TTC549 (cell line): ENCODE measurements at regions not wholly inside any gene's neighbourhood (a gene's known extent, or its start where the extent isn't known, plus 50 kb on each side); places are given as distances from the start of the nearest gene placed in this dataset.
"Not testable (repeated sequence)": the region's sequence is repeated elsewhere in the genome, so short reads cannot be mapped to it uniquely, and the experiment has no call there.

Experiments used
- FAIRE-seq: peaks from 2 replicates; lab custom pipeline; 2012; peaks lifted over from hg19 to GRCh38; lab: Jason Lieb, UNC

DNA sequence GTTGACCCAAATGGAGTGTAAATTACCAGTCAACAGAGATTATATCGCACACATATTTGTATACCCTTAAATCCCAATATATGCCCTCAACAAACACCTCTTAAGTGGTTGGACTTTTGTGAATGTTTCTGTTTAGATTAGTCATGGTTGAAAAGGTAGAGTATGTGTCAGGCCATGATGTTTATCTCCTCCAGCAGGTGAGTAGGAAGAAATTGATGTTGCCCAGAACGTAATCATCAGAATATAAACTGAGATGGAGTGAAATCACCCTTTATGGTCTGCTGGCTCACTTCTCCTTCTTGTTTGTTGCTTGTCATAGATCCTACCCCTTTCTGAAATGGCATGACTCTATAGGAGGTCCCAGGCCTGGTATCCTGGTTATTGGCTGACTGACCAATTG, 431.8 kb downstream of the ETS1 start:
- FAIRE-seq: no peak

GRCh38 chr11:128153697-128154048, 433.7 kb downstream of the ETS1 start:
- no peak for FAIRE-seq

DNA sequence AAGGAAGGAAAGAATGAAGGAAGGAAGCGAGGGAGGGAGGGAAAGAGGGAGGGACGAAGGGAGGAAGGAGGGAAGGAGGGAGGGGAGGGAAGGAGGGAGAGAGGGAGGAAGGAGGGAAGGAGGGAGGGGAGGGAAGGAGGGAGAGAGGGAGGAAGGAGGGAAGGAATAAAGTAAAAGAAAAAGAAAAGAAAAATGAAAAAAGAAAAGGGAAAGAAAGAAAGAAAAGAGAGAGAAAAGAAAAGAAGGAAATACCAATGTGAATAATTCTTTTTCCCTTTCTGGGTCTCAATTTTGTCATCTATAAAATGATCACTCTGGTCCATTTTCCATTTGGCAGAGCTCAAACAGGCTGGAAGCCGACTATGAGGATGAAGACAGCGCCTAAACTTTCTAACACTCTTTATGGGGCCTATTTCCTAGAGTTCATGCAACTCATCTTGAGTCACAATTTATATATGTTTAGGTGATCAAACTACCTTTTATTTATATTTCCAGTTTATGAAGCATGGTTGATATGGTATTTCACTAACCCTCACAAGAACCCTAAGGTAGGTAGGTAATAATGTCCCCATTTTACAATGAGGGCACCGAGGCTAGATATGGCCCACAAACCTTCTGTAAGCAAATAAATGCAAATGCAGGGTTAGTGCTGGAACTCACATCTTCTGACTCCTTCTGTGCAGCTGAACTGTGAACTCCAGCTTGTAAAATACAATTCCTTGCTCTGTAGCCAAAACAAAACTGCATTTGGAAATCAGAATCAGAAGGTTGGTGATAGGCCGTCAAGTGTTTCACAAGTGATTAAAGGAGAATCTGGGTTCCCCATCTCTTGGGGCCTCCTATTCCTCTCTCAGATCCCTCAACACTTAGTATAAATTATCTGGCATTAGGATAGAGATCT, 434.3 kb downstream of the ETS1 start:
- FAIRE-seq: no peak

- no peak for FAIRE-seq
Measured at GRCh38 chr11:128151780-128152179, 435.6 kb downstream of the ETS1 start.

GRCh38 chr11:128151338-128151737, 436.0 kb downstream of the ETS1 start:
- no peak for FAIRE-seq

DNA sequence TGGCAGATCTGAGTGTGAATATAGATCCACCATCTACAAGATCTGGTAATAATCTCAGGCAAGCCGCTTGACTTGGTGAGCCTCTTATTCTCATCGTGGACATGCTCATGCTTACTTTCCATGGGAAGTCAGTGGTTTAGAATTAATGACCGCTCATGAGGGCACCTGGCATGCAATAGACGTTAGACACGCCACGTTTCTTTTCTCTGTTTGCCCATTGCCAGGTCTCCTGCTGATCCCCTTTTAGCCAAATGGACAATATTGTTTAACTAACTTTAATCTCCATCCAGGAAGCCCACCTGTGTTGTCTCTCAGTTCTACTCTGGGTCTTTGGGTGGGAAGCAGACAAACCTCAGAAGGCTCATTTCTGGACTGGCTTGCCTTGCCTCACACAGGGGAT, 439.1 kb downstream of the ETS1 start:
- FAIRE-seq: no peak

DNA sequence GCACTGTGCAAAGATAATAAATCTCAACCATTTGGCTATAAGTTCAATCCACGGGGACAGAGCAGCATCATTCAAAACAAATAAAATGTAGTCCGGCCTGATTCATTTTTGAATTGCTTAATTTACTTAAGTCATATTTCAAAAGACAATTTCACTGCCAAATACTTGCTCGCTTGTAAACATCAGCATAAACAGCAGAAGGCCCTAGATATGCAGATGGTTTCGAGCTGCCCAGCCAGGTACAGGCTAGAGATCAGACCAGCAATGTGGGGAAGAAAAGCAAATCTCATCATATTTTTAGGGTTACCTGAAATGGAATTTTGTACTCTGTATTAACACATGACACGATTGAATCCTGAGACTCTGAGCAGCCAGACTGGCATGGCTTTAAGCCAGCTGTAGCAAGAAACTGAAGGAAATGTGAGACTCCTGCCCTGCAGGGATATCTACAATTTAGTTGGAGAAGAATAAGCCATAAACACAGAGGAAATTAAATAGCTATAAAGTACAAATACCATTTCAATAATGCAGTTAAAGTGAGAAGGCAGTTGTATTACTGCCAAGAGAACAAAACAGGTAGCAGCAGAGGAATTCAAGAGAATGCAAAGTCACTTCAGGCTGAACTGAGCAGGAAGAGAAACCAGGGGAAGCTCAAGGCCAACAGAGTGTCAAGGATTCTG, 440.3 kb downstream of the ETS1 start:
- no peak for FAIRE-seq

- not testable (repeated sequence) for FAIRE-seq
Measured at GRCh38 chr11:128140293-128140692, 447.1 kb downstream of the ETS1 start.

DNA sequence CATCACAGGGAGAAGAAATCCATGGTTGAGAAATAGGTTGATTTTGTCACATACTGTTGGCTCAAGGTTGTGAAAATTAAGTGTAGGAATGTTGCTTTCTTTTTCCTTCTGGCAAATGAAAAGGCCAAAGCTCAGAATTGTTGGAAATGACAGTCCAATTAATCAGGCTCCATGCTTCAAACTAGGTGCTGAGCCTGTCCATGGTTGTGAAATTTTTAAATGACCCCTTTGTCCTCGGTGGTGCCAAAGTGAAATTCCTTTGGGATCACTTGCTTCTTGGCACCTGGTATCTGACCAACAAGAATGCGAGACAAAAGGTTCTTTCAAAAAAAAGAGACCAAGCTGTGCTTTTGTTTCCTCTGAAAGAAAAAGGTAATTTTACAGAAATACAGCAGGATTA, 451.9 kb downstream of the ETS1 start:
- no peak for FAIRE-seq

GRCh38 chr11:128133501-128133900, 453.9 kb downstream of the ETS1 start:
- no peak for FAIRE-seq

DNA sequence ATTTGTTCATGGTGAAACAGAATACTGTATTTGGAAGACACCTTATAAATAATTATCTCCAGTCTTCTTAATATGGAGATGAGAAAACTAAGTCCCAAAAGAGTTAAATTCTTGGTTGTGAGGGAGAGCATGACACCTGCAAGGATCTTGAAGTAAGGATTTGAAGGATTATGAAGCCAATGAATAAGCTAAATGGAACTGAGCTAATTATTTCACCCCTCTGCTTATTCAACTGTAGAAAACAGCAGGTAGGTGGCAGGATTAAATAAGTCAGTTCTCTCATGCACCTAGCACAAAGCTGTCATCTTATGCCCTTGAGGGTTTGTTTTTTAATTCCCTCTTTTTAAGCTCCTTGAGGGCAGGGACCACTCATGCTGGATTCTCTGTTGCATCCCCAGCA, 457.3 kb downstream of the ETS1 start:
- no peak for FAIRE-seq

DNA sequence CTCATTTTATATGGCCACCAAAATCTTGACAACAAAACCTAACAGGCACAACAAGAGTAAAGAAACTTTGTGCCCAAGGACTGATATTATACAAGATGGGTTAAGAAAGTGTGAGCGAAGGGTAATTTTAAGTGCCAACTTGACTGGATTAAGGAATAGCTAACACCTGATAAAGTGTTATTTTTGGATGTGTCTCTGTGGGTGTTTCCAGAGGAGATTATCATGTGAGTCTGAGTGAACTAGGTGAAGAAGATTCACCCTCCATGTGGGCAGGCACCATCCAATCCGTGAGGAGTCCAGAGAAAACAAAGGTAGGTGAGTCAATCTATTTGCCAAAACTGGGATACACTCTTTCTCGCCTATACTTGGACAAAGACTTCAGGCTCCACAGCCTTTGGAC, 461.6 kb downstream of the ETS1 start:
- no peak for FAIRE-seq

GRCh38 chr11:128116885-128117284, 470.5 kb downstream of the ETS1 start:
- no peak for FAIRE-seq

GRCh38 chr11:128116447-128116846, 470.9 kb downstream of the ETS1 start:
- no peak for FAIRE-seq

- FAIRE-seq: no peak
Measured at GRCh38 chr11:128105950-128106349, 481.4 kb downstream of the ETS1 start.

GRCh38 chr11:128105511-128105910, 481.8 kb downstream of the ETS1 start:
- no peak for FAIRE-seq

- FAIRE-seq: no peak
Measured at GRCh38 chr11:128103278-128103873, 484.0 kb downstream of the ETS1 start.

GRCh38 chr11:128098781-128099180, 488.6 kb downstream of the ETS1 start:
- no peak for FAIRE-seq

DNA sequence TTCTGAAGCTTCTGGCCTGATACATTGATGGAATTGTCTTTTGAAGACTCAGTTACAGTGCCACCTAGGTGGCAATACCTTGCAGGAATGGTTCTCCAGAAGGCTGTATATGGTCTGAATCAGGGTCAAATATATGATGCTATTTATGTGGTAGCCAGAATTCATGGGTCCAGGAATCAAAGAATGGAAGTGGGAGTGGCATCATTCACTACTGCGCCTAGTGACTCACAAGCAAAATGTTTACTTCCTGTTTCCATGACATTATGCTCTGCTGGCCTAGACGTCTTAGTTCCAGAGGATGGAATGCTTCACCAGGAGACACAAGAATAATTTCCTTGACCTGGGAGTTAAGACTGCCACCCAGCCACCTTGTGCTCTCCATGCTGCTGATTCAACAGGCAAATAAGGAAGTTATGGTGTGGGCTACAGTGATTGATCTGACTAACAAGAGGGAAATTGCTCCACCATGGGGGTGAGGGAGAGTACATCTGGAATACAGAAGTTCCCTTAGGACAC, 491.8 kb downstream of the ETS1 start:
- no peak for FAIRE-seq

DNA sequence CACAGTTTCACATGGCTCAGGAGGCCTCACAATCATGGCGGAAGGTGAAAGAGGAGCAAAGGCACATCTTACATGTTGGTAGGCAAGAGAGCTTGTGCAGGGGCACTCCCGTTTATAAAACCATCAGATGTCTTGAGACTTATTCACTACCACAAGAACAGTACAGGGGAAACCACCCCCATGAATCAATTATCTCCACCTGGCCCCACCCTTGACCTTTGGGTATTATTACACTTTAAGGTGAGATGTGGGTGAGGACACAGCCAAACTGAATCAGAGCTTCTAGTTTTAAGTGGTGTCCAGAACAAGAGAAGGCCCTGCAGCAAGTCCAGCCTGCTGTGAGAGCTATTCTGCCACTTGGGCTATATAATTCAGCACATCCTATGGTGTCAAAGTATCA, 493.7 kb downstream of the ETS1 start:
- FAIRE-seq: no peak

- FAIRE-seq: no peak
Measured at GRCh38 chr11:128089962-128090361, 497.4 kb downstream of the ETS1 start.

DNA sequence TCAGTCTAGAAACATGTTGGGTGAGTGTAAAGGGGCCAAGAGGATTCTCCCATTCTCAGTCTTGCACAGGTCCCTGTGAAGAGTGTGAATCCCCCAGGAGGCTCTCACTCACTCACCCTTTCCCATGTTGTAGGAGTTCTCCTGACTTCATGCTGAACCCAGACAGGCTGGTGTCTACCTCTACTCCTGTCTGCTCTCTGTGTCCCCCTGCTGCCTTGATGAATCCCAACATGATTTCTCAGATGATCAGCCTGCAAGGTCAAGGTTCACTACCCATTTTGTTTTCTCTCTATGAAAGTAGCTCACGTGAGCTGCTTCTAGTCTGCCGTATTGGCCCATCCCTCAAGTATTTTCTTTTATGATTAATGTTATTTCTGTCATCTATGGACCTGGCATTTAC, 500.6 kb downstream of the ETS1 start:
- no peak for FAIRE-seq

- FAIRE-seq: no peak
Measured at GRCh38 chr11:128085276-128085675, 502.1 kb downstream of the ETS1 start.
